ENCODE measurements at regions not wholly inside any gene's neighbourhood (a gene's known extent, or its start where the extent isn't known, plus 50 kb on each side); places are given as distances from the start of the nearest gene placed in this dataset.

DNA sequence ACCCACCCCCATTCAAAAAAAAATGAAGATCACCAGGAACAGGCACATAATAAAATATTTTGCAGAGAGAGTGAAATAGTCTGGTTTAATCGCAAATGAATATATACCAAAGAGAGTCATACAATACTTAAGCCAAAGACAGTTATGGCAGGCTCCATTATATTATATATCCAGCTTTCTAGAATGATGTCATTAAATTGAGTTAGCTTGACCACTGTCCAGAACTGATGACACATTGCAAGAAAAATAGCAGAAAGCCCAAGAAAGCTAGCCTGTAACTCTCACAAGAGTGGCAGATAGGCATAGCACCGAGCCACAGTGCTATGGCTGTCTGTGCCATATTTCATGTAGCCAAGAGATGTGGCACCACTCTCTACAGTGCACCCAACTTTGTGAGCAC, 231.9 kb upstream of the SEMA6D start:
- Mint-ChIP-seq H3K27me3 (ENCODE audit: low read depth) (no peaks in the 10 kb centered on the region), H3K4me1 (ENCODE audit: low read depth) (no peaks in the 10 kb centered on the region), H3K4me3 (no peak overlapping the region), H3K9me3 (peaks cover 0 to 3% of the 10 kb centered on the region in 2 donors), H3K27ac (no peak overlapping the region), H3K36me3 (ENCODE audit: insufficient read depth in 2 of 2) (no peaks in the 10 kb centered on the region)
- ATAC-seq (replicated peaks in 1 of 2) (no peak), DNase-seq (no peak)

- H3K4me3 Mint-ChIP-seq = no peak overlapping the region
Measured at GRCh38 chr15:47486040-47486439, 231.3 kb upstream of the SEMA6D start.

DNA sequence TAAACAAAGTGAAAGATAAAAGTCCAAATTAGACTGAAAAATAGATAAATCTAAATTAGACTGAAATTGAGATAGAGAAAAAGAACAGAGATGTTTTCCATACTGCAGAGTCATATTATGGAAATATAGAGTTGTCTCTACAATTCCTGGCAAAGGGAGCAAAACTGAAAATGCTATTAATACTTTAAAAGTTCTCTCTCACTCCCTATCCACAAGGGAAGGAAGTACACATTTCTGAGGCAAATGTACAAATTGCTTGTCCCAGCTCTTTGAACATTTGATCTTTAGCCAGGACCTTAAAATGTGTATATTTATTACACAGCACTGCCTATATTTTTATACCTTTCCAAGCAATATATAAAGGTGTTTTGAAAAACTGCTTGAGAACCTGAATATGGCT, 225.1 kb upstream of the SEMA6D start:
- H3K9me3 Mint-ChIP-seq = peaks cover 0 to 2% of the 10 kb centered on the region in 2 donors
- H3K4me3 Mint-ChIP-seq = no peak overlapping the region
- no peak for DNase-seq
- H3K36me3 Mint-ChIP-seq (ENCODE audit: insufficient read depth in 2 of 2) = no peaks in the 10 kb centered on the region
- no peak for ATAC-seq (replicated peaks in 1 of 2)
- H3K4me1 Mint-ChIP-seq (ENCODE audit: low read depth) = no peaks in the 10 kb centered on the region
- no peak overlapping the region for H3K27ac Mint-ChIP-seq
- H3K27me3 Mint-ChIP-seq (ENCODE audit: low read depth) = no peaks in the 10 kb centered on the region

More at GRCh38 chr15:47486040-47486439, 231.3 kb upstream of the SEMA6D start:
- Mint-ChIP-seq H3K27me3 (ENCODE audit: low read depth) (no peaks in the 10 kb centered on the region), H3K27ac (no peak overlapping the region), H3K4me1 (ENCODE audit: low read depth) (no peaks in the 10 kb centered on the region), H3K36me3 (ENCODE audit: insufficient read depth in 2 of 2) (no peaks in the 10 kb centered on the region), H3K9me3 (peaks cover 0 to 3% of the 10 kb centered on the region in 2 donors)
- no peak for ATAC-seq (replicated peaks in 1 of 2)
- no peak for DNase-seq

DNA sequence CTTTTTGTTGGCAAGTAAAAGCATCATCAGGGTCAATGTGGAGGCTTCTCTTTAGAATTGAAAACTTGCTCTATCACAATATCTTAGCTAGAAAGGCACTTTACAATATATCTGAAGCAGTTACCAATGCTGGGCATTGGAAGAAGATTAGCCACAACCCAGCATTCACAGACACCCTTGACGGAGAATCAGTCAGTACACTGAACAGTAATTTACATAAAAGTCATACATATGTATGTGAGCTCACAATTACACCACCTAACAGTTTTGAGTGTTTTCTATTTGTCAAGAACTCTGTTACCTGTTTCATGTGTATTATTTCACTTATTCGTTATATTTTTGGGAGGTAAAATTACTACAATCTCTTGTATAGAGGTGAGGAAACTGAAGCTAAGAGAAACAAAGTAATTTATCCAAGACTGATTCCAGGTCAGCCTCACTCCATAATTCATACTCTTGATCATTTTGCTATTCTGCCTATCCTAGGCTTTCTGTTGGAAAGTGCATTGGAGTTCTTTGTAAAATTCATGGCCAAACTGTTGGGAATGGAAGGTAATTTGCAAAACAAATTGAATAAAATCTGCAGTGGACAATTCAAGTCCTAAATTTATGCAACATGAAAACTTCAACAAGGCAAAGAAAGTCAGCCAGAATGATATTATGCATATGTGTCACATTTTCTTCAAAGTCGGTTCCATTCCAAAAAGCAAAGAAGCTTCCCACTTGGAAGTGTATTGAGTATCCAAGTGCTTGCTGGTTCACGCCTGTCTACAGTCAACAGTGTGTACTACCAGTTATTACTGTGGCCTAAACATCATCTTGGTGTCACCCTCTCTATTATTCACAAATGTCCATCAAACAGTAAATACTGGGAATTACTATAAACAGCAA, 223.7 kb upstream of the SEMA6D start:
- H3K4me1 Mint-ChIP-seq (ENCODE audit: low read depth) = no peaks in the 10 kb centered on the region
- DNase-seq (no peak), ATAC-seq (replicated peaks in 1 of 2) (no peak)
- H3K9me3 Mint-ChIP-seq = no peaks in the 10 kb centered on the region
- no peak overlapping the region for H3K27ac Mint-ChIP-seq
- H3K36me3 Mint-ChIP-seq (ENCODE audit: insufficient read depth in 2 of 2) = no peaks in the 10 kb centered on the region
- H3K27me3 Mint-ChIP-seq (ENCODE audit: low read depth) = no peaks in the 10 kb centered on the region
- H3K4me3 Mint-ChIP-seq = no peak overlapping the region

GRCh38 chr15:47496343-47497185, 220.7 kb upstream of the SEMA6D start:
- H3K27me3 Mint-ChIP-seq (ENCODE audit: low read depth) = no peaks in the 10 kb centered on the region
- ATAC-seq (replicated peaks in 1 of 2) (no peak), DNase-seq (no peak)
- H3K9me3 Mint-ChIP-seq = no peaks in the 10 kb centered on the region
- H3K36me3 Mint-ChIP-seq (ENCODE audit: insufficient read depth in 2 of 2) = no peaks in the 10 kb centered on the region
- H3K27ac Mint-ChIP-seq = no peak overlapping the region
- H3K4me1 Mint-ChIP-seq (ENCODE audit: low read depth) = no peaks in the 10 kb centered on the region
- no peak overlapping the region for H3K4me3 Mint-ChIP-seq

DNA sequence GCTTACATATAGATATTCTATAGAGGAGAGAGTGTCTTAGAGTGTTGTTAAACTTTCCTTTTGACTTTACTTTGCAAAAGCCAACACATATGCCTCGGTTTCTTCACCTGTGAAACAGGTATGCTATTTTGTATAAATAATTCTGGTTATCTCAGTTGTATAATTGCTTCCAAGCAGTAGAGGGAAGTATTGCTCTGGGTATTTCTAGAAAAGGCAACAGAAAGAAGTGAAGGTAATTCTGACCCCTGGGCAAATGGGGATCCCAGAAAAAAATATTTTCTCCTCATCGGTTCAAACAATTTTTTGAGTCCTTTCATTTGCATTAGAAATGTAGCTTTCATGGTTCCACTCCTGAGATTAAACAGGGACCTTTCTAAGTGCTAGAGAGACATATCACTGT, 216.5 kb upstream of the SEMA6D start:
- Mint-ChIP-seq H3K27me3 (ENCODE audit: low read depth) (no peaks in the 10 kb centered on the region), H3K36me3 (ENCODE audit: insufficient read depth in 2 of 2) (no peaks in the 10 kb centered on the region), H3K27ac (no peak overlapping the region), H3K4me3 (no peak overlapping the region), H3K4me1 (ENCODE audit: low read depth) (peaks cover 6% of the 10 kb centered on the region), H3K9me3 (no peaks in the 10 kb centered on the region)
- DNase-seq (no peak), ATAC-seq (replicated peaks in 1 of 2) (no peak)

GRCh38 chr15:47502041-47502440, 215.3 kb upstream of the SEMA6D start:
- Mint-ChIP-seq H3K9me3 (no peaks in the 10 kb centered on the region), H3K36me3 (ENCODE audit: insufficient read depth in 2 of 2) (no peaks in the 10 kb centered on the region), H3K27ac (no peak overlapping the region), H3K4me3 (no peak overlapping the region), H3K4me1 (ENCODE audit: low read depth) (peaks cover 6% of the 10 kb centered on the region), H3K27me3 (ENCODE audit: low read depth) (no peaks in the 10 kb centered on the region)
- DNase-seq (no peak), ATAC-seq (replicated peaks in 1 of 2) (no peak)

DNA sequence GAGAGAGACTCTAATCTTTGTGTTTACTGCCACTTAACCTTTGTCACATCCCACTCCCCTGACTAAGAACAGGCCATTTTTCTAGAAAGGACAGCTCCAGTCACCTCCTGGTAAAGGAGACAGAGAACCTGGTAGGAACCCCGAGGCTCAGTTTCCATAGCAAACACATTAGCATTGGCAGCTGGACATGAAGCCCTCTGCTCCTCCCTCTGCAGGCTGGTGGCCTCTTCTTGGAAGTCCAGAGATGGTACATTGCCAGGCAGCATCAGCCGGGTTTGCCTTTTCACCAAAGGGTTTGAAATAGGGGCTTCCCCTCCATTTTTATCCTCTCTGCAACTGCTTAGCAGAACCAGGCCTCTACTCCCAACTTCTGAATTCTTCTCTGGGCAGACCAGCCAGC, 213.4 kb upstream of the SEMA6D start:
- no peaks in the 10 kb centered on the region for H3K9me3 Mint-ChIP-seq
- no peak for ATAC-seq (replicated peaks in 1 of 2)

GRCh38 chr15:47504624-47505256, 212.6 kb upstream of the SEMA6D start:
- Mint-ChIP-seq H3K4me1 (ENCODE audit: low read depth) (peaks cover 6% of the 10 kb centered on the region), H3K27me3 (ENCODE audit: low read depth) (no peaks in the 10 kb centered on the region), H3K27ac (no peak overlapping the region), H3K36me3 (ENCODE audit: insufficient read depth in 2 of 2) (no peaks in the 10 kb centered on the region), H3K9me3 (no peaks in the 10 kb centered on the region), H3K4me3 (no peak overlapping the region)
- DNase-seq = no peak
- no peak for ATAC-seq (replicated peaks in 1 of 2)

More for the DNA sequence above, 213.4 kb upstream of the SEMA6D start:
- H3K27me3 Mint-ChIP-seq (ENCODE audit: low read depth) = no peaks in the 10 kb centered on the region
- no peak overlapping the region for H3K4me3 Mint-ChIP-seq
- H3K27ac Mint-ChIP-seq = no peak overlapping the region
- DNase-seq = no peak
- no peaks in the 10 kb centered on the region for H3K36me3 Mint-ChIP-seq (ENCODE audit: insufficient read depth in 2 of 2)
- peaks cover 6% of the 10 kb centered on the region for H3K4me1 Mint-ChIP-seq (ENCODE audit: low read depth)

DNA sequence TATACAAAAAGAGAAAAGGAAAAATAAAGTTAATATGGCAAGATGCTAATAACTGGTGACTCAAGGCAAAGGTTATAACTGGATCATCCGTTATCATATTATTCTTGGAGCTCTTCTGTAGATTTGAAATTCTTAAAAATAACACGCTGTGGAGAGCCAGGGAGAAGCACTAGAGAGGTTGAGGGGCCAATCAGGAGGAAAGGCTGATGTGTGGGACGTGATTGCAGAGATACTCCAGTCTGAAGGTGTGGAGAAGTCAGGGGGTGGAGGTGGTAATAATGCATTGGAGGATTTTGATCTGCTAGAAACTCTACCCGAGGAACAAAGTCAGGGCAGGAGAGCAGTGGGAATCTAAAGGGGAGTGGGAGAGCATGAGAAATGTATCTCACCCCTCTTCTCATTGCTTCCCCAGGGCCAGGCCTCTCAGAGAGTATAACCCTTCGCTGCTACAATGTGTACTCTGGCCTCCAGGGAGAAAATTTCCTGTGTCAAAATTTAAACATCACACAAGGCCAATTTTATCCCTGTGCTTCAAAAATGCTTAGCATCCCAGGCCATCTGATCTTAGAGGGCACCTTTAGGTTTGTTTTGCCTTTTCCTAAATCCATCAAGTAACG, 211.5 kb upstream of the SEMA6D start:
- ATAC-seq (replicated peaks in 1 of 2) = no peak
- H3K4me3 Mint-ChIP-seq = no peak overlapping the region
- H3K36me3 Mint-ChIP-seq (ENCODE audit: insufficient read depth in 2 of 2) = no peaks in the 10 kb centered on the region
- no peaks in the 10 kb centered on the region for H3K27me3 Mint-ChIP-seq (ENCODE audit: low read depth)
- no peak overlapping the region for H3K27ac Mint-ChIP-seq
- peaks cover 6% of the 10 kb centered on the region for H3K4me1 Mint-ChIP-seq (ENCODE audit: low read depth)
- no peaks in the 10 kb centered on the region for H3K9me3 Mint-ChIP-seq
- DNase-seq = no peak

GRCh38 chr15:47506329-47507100, 210.8 kb upstream of the SEMA6D start:
- Mint-ChIP-seq H3K4me1 (ENCODE audit: low read depth) (peaks cover 6% of the 10 kb centered on the region), H3K27ac (no peak overlapping the region), H3K4me3 (no peak overlapping the region), H3K9me3 (peaks cover 0 to 1% of the 10 kb centered on the region in 2 donors), H3K27me3 (ENCODE audit: low read depth) (no peaks in the 10 kb centered on the region), H3K36me3 (ENCODE audit: insufficient read depth in 2 of 2) (no peaks in the 10 kb centered on the region)
- ATAC-seq (replicated peaks in 1 of 2) = no peak
- DNase-seq = no peak

DNA sequence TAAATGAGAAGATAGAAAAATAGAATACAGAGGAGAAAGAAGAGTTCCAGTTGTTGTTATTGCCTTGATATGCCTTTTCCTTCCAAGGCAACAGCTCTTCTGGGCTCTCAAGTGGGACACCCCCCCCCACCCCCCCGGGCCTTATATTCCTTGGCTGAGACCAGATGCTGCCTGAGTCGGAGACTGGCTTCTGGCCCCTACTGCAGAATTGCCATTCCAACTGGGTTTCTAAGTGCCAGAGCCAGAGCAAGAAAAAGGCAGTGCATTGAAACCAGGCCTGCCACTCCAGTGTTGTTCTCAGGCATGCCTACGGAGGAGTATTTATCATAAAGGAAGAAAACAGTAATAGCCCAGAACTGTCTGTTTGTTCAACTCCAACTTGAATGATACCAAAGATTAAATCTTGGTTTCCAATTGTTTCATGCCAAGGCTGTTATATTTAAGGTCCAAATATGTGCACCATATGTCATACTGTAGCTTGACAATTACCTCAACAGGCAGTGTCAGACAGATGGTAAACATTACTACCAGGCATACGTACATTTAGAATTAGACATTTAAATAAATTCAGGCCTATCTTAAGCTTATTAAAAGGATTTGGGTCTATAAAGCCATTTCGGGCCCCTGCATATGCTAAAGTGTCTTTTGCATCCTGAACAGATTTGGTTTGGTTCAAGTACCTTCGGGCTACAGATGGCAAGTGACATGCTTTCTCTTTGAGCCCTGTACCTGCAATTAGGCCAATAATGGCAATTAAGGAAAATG, 209.9 kb upstream of the SEMA6D start:
- ATAC-seq (replicated peaks in 1 of 2) (no peak), DNase-seq (no peak)
- H3K4me3 Mint-ChIP-seq = no peak overlapping the region
- peaks cover 0 to 2% of the 10 kb centered on the region in 2 donors for H3K9me3 Mint-ChIP-seq
- peaks cover 6% of the 10 kb centered on the region for H3K4me1 Mint-ChIP-seq (ENCODE audit: low read depth)
- H3K27ac Mint-ChIP-seq = no peak overlapping the region
- no peaks in the 10 kb centered on the region for H3K27me3 Mint-ChIP-seq (ENCODE audit: low read depth)
- H3K36me3 Mint-ChIP-seq (ENCODE audit: insufficient read depth in 2 of 2) = no peaks in the 10 kb centered on the region
